ENCODE measurements at regions not wholly inside any gene's neighbourhood (a gene's known extent, or its start where the extent isn't known, plus 50 kb on each side); places are given as distances from the start of the nearest gene placed in this dataset.

GRCh38 chr13:100836711-100837110 lies 162.1 kb upstream of the TMTC4 start:
- Mint-ChIP-seq H3K4me3 (no peak overlapping the region), H3K9me3 (no peaks in the 10 kb centered on the region), H3K27me3 (ENCODE audit: insufficient read depth) (no peaks in the 10 kb centered on the region; the same call in 1 of the 2 replicates), H3K36me3 (ENCODE audit: low read depth) (no peaks in the 10 kb centered on the region), H3K4me1 (ENCODE audit: low read depth) (no peaks in the 10 kb centered on the region), H3K27ac (no peak overlapping the region)
- no peak for TF ChIP-seq CTCF (IDR thresholded peaks at IDR 0.05)
- no peak for DNase-seq

DNA sequence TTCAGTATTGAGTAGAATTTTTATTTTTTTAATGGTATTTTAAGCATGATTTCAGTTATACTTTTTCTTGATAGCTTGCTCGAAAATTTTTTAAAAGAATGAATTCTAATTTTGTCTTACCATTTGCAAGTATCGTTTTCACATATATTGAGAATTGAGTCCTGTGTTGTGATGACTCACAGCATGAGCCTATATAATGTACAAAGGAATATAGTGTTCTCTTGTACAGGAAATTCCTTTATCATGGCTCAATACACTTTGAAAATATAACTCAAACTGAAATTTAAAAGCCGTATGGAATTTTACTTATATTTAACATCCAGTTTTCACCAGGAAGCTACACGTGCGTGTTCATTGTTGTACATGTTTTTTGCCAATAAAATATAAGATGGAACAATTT lies 161.1 kb upstream of the TMTC4 start:
- H3K9me3 Mint-ChIP-seq = no peaks in the 10 kb centered on the region
- no peaks in the 10 kb centered on the region for H3K36me3 Mint-ChIP-seq (ENCODE audit: low read depth)
- H3K4me3 Mint-ChIP-seq = no peak overlapping the region
- no peak for DNase-seq
- TF ChIP-seq CTCF (IDR thresholded peaks at IDR 0.05) = no peak
- no peaks in the 10 kb centered on the region for H3K4me1 Mint-ChIP-seq (ENCODE audit: low read depth)
- no peaks in the 10 kb centered on the region; the same call in 1 of the 2 replicates for H3K27me3 Mint-ChIP-seq (ENCODE audit: insufficient read depth)
- H3K27ac Mint-ChIP-seq = no peak overlapping the region

GRCh38 chr13:100833427-100833826 lies 158.8 kb upstream of the TMTC4 start:
- no peaks in the 10 kb centered on the region for H3K36me3 Mint-ChIP-seq (ENCODE audit: low read depth)
- H3K27me3 Mint-ChIP-seq (ENCODE audit: insufficient read depth) = no peaks in the 10 kb centered on the region; the same call in 1 of the 2 replicates
- no peak overlapping the region for H3K27ac Mint-ChIP-seq
- no peak for TF ChIP-seq CTCF (IDR thresholded peaks at IDR 0.05)
- no peak overlapping the region for H3K4me3 Mint-ChIP-seq
- DNase-seq = no peak
- peaks cover 4% of the 10 kb centered on the region; the same call in 1 of the 2 replicates for H3K9me3 Mint-ChIP-seq
- no peaks in the 10 kb centered on the region for H3K4me1 Mint-ChIP-seq (ENCODE audit: low read depth)

DNA sequence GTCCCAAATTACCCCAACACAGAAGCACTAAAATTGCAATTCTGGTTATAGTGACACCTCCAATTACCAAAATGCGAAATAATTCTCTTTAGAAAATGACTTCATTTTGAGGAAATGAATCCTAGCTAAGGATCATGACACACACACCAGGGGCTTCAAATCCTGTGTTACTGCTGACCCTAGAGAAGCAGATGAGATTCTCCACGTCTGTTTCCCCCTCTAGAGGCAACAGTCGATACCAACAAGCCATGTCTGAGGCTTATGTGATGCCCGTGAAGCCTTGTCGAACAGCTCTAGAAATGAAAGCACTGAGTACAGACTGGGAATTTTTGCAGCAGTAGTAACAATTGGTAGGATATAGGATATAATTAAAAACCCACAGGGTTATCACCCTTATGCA lies 153.6 kb upstream of the TMTC4 start:
- no peaks in the 10 kb centered on the region for H3K4me1 Mint-ChIP-seq (ENCODE audit: low read depth)
- DNase-seq = no peak
- no peaks in the 10 kb centered on the region for H3K36me3 Mint-ChIP-seq (ENCODE audit: low read depth)
- H3K9me3 Mint-ChIP-seq = peaks cover 4% of the 10 kb centered on the region; the same call in 1 of the 2 replicates
- H3K27ac Mint-ChIP-seq = no peak overlapping the region
- peaks cover 7% of the 10 kb centered on the region for H3K27me3 Mint-ChIP-seq (ENCODE audit: insufficient read depth)
- H3K4me3 Mint-ChIP-seq = no peak overlapping the region
- TF ChIP-seq CTCF (IDR thresholded peaks at IDR 0.05) = no peak

- Mint-ChIP-seq H3K27ac (no peak overlapping the region), H3K27me3 (ENCODE audit: insufficient read depth) (peaks cover 7% of the 10 kb centered on the region), H3K4me3 (no peak overlapping the region), H3K9me3 (peaks cover 4% of the 10 kb centered on the region; the same call in 1 of the 2 replicates), H3K4me1 (ENCODE audit: low read depth) (no peaks in the 10 kb centered on the region), H3K36me3 (ENCODE audit: low read depth) (no peaks in the 10 kb centered on the region)
- no peak for DNase-seq
- TF ChIP-seq CTCF (IDR thresholded peaks at IDR 0.05) = no peak
Measured at GRCh38 chr13:100827489-100828176, 153.0 kb upstream of the TMTC4 start.
